NCI-H2029 treated with DMSO at 0.1 percent for 48 hours (cell line): ENCODE measurements at regions not wholly inside any gene's neighbourhood (a gene's known extent, or its start where the extent isn't known, plus 50 kb on each side); places are given as distances from the start of the nearest gene placed in this dataset.

Experiments used
- DNase-seq: peaks from one replicate; lab custom pipeline; 2025; lab: John Stamatoyannopoulos, UW

DNA sequence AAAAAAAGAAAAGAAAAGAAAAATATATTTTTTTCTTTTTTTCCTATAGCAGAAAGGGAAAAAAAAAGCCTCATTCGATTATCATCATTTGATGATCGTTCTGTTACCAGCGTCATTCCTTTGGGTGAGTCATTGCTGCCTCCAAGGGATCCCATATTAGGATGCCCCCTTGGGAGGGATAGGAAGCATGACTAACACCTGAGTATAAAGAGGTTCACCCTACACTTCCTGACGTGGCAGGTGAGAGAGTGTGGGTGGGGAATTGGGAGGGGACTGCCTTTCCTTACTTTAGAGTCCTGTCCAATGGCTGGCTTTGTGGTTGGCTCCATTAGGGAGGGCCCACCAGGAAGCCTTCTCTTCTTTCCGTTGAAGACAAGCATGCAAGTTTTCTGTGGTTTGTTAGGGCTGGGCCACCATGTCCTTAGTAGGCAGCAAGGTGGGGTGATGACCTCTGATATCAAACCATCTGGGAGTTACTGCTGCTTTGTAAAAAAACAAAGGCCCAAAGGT lies 56.1 kb upstream of the FUT8 start:
- DNase-seq: no peak

GRCh38 chr14:65357113-65357512 lies 55.4 kb upstream of the FUT8 start:
- no peak for DNase-seq

GRCh38 chr14:65357689-65358088 lies 54.8 kb upstream of the FUT8 start:
- no peak for DNase-seq

GRCh38 chr14:65359503-65359902 lies 53.0 kb upstream of the FUT8 start:
- no peak for DNase-seq

- DNase-seq: no peak
These were observed 52.3 kb upstream of the FUT8 start for GRCh38 chr14:65360144-65360784.

GRCh38 chr14:65361920-65362319 lies 50.6 kb upstream of the FUT8 start:
- no peak for DNase-seq
